HG03025 (cell line): ENCODE measurements at regions not wholly inside any gene's neighbourhood (a gene's known extent, or its start where the extent isn't known, plus 50 kb on each side); places are given as distances from the start of the nearest gene placed in this dataset.
"Not testable (repeated sequence)": the region's sequence is repeated elsewhere in the genome, so short reads cannot be mapped to it uniquely, and the experiment has no call there.

Experiments used
- ATAC-seq: cut with Tn5 transposase; IDR thresholded peaks from one replicate; pipeline ENCODE4 v1.9.1; 2021; ENCODE audit warnings: mild to moderate bottlenecking, moderate library complexity; ENCODE audit not compliant: unreplicated experiment, low FRiP score

DNA sequence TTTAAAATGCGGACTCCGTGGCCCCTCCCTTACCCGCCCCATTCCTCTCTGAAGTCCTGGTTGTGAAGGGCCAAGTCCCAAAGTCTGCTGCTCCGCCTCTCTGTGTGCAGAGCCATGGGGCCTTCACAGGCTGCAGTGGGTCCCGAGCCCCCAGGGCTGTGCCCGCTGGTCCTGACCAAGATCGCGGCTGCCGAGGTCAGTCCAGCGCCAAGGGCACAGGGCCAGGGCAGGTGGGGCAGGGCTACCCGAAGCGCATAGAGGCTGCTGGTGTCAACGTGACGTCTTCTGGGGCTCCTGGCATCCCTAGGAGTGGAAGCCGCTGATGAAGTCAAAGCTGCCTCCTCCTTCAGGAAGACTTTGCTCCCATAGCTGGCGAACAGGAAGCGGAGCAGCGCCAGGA lies 858.8 kb downstream of the TUBA3C start:
- not testable (repeated sequence) for ATAC-seq

DNA sequence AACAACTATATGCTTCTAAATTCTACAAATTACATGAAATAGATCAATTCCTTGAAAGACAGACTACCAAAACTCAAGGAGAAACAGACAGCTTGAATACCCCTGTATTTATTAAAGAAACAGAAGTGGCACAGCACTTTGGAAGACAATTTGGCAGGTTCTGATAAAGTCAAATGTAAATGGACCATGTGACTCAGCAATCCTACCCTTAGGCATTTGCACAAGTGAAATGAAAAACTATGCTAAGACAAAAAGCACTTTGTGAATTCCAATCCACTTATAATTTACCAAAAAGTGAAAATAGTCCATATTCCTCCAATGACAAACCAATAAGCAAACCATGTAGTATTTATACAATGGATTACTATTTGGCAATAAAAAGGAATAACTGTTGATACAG lies 862.0 kb downstream of the TUBA3C start:
- ATAC-seq = not testable (repeated sequence)

DNA sequence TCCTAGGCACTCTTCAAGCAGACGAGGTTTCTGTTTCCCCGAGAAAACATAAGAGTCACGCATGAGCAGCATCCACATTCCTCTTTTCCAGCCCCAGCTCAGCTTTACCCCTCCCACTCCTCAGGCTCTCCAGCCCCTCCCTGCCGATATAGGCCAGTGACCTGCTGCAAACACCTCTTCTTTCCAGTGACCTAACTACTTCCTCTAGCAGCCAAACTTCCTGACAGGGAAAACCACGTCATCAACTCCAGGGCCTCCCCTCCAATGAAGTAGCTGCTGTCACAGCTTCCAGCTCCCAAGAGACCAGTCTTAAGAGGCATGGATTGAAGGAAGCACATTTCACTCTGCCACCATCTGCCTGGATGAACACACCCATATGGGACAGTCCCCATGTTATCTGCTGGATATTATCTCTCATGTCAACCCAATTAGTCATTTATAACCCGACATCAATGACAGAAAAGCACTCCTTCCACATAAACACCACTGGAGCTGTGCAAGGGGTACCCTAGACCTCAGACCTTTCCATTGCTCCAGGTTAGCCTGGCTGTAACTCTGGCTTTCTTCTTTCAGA lies 878.3 kb downstream of the TUBA3C start:
- not testable (repeated sequence) for ATAC-seq

DNA sequence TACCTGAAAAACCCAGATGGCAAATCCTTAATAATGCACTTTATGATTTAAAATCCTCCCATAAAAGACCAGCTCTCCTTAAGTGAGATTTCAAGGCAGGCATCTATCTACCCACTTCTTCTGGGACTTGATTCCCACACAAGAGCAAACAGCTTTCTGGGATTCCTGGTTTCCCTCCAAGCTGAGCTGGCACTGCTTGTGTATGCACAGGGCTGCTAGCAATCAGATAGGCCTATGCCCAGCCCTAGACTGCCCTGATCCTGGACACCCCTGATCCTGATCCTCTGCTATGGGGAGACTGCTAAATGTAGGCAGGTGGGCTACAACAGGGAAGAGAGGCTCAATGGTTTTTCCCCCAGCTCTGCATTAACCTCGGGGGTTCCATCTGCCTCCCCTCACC lies 880.7 kb downstream of the TUBA3C start:
- not testable (repeated sequence) for ATAC-seq

DNA sequence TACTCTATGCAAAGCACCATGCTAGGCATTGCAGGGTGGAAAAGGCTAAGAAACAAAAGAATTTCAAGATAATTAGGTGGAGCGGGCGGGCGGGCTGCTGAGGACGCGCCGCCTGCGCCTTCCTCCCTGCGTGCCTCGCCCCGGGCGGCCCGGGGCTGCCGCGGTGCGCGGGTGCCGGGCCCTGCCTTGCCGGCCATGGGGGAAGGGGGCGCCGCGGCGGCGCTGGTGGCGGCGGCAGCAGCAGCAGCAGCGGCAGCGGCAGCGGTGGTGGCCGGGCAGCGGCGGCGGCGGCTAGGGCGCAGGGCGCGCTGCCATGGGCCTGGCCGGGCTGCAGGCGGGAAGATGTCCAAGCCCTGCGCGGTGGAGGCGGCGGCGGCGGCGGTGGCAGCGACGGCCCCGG lies 884.3 kb downstream of the TUBA3C start:
- ATAC-seq = not testable (repeated sequence)

DNA sequence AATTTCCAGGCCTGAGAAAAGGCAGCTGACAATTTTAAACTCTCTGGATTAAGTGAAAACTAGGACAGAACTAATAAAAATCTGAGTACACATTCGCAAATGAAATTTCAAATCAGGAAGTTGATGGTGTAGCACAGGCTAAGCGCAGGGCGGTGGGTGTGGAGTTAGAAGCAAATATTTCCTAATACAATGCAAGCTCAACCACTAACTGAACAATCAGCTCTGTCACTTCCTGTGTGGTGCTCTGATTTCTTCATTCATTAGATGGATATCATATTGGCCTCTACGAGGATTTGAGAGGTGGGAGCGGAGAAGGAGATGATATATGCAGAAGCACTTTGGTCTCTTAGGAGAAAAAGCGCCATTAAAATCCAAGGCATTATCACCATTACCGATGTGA lies 885.0 kb downstream of the TUBA3C start:
- not testable (repeated sequence) for ATAC-seq

DNA sequence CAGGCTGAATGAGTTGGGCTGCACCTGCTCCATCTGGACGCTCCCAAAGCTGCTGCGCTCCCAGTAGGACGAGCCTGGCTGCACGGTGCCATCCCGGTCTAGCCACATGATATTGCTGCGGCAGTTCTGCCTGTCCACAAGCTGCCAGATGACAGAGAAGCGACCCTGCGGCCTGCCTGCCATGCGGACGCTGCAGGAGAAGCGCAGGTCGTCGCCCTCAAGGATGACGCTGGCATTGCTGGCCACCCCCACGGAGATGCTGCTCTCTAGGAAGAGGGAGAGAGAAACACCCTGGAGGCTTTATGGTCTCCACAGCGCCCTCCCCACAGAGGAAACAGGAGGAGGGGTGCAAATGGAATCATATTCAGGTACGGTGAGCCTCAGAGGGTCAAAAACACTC lies 887.3 kb downstream of the TUBA3C start:
- ATAC-seq = not testable (repeated sequence)

DNA sequence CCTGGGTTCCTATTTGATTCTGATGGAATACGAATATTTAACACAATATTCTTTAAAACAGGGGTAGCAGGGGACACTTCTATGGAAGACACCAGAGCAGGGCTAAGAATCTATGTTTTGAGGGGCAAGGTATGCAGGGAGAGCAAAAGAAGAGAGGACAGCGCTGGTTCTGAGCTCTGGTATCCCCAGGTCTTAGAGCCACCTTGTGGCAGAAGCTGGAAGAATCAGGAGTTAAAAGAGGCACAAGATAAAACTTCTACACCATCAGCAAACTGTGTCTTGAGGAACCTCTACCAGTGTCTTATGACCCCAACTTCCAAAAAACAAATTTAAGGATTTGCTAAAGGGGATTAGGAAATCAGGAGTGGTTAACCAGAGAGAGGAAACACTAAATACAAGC lies 894.8 kb downstream of the TUBA3C start:
- not testable (repeated sequence) for ATAC-seq

DNA sequence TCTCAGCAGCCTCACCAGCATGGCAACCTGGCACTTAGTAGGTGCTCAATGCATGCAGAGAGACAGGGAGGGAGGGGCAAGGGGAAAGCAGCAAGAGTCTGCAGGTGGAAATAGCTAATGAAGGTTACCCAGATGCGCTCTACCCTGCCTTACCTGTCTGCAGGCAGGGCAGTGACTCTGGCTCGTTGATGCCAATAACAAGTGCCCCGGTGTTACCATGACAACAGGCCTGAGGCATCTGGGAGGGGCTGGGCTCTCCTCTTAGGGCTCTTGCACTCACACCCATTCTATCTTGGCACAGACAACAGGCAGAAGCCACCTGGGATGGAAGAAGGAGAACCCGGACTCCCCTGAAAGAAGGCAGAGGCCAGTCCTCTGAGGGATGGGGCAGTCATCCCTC lies 896.0 kb downstream of the TUBA3C start:
- ATAC-seq = not testable (repeated sequence)

DNA sequence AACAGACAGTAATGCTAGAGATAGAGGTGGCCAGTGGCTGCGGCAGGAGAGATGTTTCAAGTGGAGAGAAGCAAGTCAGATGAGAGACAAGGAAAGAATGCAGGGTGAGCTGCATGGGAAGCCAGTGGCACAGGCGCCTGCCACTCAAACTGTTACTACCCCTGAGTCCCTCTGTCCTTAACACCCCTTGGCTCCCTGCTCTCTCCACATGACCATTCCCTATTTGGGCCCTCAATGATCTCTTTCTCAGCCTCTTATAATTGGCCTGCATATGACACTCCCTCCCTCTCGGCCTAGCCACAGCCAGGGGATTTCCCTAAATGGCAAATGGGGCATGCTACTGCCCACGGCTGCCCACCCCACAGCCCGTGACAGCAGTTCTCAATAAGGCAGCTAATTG lies 897.6 kb downstream of the TUBA3C start:
- ATAC-seq = not testable (repeated sequence)

DNA sequence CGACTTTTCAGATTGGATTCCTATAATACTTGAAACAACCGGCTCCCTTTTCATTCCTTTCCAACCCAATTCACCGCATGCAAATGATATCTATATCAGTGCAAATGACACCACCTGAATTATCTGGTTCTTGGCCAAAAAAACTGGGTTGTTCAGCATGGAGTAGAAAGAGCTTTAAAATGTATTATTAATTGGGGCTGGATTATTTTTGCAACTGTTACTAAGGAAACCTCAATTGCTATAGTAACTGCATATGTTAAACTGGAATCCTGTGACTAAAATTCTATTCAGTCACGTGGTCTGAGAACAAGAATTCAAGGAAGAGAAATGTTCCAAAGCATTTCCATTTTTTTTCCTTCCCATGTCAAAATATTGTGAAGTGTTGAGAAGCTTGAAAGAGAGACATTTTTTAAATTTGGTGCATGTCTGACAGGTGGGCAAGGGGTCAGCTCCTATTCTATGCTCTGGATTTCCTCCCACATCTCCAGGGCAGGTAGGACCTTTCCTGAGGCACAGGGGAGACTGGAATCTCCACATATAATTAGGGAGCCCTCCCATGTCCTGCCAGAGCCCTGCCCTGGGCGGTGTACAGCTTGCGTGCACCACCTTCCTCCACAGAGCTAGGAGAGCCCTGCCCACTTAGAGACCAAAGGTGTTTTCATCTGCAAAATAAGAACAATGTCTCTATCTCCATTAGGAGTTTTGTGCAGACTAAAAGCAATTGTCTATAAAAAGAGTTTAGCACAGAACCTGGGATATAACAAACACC lies 899.6 kb downstream of the TUBA3C start:
- ATAC-seq = not testable (repeated sequence)

DNA sequence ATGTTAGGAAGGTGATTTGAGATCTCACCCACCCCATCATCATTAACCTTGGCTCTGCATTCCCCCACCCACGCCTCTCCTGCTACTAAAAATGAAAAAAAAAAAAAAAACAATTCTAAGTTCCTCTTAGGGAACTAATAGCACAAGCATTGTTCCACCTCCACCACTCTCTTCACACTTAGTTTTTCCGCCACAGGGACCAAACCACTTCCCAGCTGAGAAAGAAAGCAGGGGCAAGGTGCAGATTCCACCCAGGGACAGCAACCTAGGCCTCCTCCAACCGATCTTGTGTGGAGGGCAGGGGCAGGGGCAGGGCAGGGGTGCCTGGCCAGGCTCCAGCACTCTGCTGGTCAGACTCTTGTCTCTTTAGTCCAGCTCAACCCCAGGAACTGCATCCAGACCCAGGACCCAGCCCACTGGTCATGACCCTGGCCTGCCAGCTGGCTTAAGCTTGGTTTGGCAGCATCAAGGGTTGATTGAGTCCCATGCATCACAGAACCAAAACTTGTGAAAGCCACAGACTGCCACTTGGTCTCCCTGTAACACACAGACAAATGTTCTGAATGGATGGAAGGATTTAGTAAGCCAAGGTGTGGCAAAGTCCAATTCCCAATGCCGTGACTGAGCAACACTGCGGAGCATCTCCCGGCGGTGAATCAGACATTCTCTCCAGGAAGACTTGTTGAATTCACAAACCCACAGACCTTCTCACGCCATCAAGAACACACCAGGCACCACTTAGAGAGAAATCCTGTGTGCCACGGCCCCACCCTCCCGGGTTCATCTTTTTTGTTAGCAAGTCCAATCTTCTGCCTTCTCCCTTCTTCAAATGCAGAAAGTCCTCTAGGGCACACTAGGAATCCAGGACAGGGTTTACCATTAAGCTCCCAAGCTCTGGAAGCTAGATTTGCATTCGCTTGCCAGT lies 900.5 kb downstream of the TUBA3C start:
- not testable (repeated sequence) for ATAC-seq

DNA sequence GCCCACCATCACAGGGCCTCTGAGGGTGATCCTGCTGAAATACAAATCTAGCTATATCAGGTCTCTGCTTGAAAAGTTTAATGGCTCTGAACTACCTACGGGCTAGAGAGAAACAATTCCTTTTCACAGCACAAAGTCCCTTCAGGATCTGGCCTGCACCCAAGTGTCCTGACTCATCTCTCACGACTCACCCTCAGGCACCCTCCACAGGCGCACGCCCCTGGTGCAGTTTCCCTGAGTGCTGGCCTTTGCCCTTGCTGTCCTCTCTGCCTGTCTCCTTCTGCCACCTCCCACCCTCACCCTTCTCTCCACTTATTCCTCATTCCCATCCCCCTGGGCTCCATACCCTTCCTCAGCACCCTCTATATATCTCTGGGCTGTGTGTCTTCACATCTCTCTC lies 901.7 kb downstream of the TUBA3C start:
- ATAC-seq = not testable (repeated sequence)

DNA sequence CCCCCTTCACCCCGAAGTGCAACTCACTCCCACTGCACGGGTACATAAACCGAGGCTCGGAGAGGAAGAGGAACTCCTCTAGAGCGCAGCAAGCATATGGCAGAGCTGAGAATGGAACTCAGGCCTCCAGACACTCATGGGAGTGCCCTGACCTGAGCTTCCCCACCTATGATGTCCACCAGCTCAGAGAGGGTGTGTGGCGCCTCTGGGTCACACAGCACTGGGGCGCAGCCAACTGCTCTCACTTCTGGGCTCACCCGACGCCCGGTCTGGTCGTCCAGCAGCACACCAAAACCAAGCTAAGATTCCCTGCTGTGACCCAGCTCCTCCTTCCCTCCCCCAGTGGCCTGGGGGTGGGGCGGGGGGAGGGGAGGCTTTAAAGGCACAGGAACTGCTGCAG lies 904.3 kb downstream of the TUBA3C start:
- ATAC-seq = not testable (repeated sequence)

DNA sequence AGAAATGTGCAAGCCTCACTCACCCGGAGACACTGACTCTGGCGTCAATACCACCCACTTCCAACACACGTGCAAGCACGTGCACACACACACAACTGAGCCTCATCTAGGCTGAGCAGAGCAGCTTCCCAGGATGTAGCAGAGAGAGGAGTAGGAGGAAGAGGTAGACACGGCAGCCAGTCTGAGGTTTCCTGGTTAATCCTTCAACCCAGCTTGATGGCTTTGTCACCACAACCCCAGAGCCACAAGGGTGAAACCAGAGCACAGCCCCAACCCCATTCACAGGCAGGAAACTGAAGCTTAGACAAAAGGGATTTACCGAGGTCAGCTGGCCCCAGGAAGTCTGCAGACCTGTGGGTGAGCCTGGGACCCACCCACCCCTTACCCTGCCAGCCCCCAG lies 905.3 kb downstream of the TUBA3C start:
- ATAC-seq = not testable (repeated sequence)

DNA sequence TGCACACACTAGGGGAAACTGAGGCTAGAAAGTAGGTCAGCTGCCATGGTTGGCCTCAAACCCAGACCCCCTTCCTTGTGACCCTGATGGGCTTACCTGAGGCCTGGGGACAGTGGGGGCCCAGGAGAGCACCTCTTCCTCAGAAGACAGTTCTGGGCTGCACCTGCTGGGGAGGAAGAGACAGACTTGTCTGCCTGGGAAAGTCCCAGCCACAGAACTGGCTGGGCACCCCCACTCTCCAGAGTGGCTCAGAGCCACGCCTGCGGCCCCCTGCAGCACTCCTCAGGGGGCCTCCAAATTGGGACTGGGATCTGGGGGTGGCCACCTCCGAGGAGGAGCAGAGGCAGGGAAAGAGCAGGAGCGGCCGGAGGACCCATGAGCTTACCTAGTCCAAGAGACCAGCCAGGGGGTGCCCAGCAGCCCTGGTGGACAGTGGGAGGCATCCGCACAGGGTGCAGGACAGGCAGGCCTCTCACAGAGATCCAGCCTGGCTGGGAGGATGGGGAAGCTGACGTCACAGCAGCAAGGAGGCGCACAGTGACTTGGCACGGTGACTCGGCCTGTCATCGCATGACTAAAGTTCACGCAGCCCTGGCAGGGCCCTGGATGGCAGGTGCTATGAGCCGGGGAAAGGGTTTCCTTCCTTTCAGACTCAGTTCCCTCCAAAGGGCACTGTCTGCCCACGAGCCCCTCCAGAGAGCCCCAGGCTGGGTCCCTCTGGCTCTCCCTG lies 907.7 kb downstream of the TUBA3C start:
- not testable (repeated sequence) for ATAC-seq

DNA sequence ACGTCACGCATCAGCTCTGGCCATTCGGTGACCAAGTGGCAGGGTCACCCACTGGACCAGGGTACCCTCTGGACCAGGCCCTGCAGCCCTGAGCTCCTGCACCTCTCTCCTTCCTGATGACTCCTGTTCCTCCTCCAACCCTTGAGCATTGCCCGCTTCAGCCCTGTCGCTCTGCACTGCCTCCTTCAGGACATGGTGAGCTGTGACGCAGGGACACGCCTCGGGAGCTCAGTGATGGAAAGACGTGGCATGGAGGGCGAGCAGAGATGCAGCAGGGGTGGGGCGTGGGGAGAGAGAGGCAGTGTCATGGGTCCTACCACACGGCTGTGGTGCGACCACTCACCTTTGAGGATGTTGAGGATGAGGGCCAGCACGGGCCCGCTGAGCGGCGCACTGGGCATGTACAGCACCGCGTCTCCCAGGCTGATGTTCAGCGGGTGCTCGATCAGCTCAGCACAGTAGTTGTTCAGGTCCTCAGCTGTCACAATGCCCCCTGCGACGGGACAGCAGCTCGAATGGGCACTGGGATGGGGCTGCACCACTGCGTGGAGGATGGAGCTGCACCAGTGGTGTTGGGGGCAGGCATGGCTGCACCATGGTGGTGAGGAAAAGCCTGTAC lies 922.7 kb downstream of the TUBA3C start:
- not testable (repeated sequence) for ATAC-seq

DNA sequence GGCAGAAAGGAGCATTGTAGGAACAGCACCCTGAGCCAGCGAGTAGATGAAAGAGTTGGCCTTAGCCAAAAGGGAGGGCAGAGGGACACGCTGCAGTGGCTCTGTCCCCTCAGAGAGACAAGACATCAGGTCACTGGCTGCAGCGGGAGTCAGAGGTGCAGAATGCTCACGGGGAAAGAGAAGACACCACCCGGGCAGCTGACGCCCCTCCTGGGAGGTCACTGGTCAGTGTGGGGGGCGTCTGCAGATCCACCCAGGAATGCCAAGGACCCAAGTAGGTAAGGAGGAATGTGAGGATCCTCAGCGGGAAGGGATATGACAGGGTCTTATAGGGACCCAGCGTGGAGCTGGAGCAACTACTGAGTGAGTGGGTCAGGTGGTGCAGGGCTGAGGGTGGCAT lies 923.9 kb downstream of the TUBA3C start:
- ATAC-seq = not testable (repeated sequence)

DNA sequence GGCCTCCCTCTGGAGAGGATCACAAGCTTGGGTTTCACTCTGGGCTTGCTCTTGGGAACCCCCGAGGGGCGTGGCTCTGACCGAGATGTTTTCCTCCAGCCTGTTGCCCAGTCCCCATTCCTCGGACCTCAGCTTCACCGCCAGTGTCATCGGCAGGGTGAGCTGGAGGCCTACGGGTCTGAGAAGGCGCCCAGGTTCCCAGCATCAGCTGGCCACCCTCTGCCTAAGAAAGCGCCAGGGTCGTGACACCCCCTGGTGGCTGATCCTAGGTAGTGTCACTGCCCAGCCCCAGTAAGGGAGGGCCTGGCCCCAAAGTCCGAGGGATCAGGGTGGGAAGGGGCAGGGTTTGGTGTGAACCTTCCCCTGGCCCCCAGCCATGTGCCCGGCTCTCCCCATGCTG lies 928.8 kb downstream of the TUBA3C start:
- ATAC-seq = not testable (repeated sequence)
